Omental fat pad (tissue), 3 donors: ENCODE measurements at regions not wholly inside any gene's neighbourhood (a gene's known extent, or its start where the extent isn't known, plus 50 kb on each side); places are given as distances from the start of the nearest gene placed in this dataset.
"Not testable (repeated sequence)": the region's sequence is repeated elsewhere in the genome, so short reads cannot be mapped to it uniquely, and the experiment has no call there.

Experiments
- ATAC-seq: fragments of 150-250 bp; one replicate; pipeline ENCODE4 v1.9.1; 2016; ENCODE audit warnings: mild to moderate bottlenecking, moderate library complexity; ENCODE audit not compliant: low FRiP score
- DNase-seq: peaks from one replicate; pipeline ENCODE4 v3.0.0-alpha.2; 2019; ENCODE audit warnings: low spot score
- CTCF ChIP-seq, 3 donors: fragments of 450-650 bp; IDR thresholded peaks; one replicate each; pipeline ENCODE4 v1.5.1; 2016 to 2017; ENCODE audit warnings: antibody characterized with exemption in 3 of 3, mild to moderate bottlenecking in 3 of 3, moderate library complexity in 2 of 3

GRCh38 chr4:148643851-148644250, 201.6 kb upstream of the NR3C2 start:
- DNase-seq (no peak), ATAC-seq (no peak)
- TF ChIP-seq CTCF (IDR thresholded peaks at IDR 0.05) = no peak

DNA sequence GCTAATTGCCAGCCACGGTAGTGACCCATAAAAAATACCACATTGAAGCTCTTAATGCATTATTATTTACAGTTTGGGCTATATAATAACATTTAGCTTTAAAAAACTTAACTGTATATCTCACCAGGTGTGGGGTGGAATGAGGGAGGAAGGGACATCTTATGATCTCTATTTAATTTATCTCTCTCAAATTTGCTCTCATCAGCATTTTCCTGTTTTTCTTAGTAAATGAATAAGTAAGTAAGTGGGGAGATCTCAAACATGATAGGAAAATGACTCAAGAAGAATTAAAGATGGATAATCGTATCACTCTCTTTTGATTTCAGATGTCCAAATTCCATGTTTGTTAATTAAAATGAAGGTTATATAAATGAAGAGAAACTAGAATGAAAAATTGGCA, 200.7 kb upstream of the NR3C2 start:
- TF ChIP-seq CTCF (IDR thresholded peaks at IDR 0.05) = no peak
- ATAC-seq = no peak
- no peak for DNase-seq

DNA sequence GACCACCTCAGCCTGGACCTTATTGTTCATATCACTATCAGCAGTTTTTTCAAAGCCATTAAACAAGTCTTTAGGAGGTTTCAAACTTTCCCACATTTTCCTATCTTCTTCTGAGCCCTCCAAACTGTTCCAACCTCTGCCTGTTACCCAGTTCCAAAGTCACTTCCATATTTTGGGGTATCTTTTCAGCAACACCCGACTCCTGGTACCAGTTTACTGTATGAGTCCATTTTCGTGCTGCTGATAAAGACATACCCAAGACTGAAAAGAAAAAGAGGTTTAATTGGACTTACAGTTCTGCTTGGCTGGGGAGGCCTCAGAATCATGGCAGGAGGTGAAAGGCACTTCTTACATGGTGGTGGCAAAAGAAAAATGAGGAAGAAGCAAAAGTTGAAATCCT, 195.9 kb upstream of the NR3C2 start:
- DNase-seq, ATAC-seq: not testable (repeated sequence)

DNA sequence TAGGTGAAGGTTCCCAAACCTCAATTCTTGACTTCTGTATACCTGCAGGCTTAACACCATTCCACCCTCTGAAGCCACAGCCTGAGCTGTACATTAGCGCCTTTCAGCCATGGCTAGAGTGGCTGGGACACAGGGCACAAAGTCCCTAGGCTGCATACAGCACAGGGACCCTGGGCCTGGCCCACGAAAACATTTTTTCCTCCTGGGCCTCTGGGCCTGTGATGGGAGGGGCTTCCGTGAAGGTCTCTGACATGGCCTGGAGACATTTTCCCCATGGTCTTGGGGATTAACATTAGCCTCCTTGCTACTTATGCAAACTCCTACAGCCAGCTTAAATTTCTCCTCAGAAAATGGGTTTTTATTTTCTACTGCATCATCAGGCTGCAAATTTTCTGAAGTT, 195.2 kb upstream of the NR3C2 start:
- ATAC-seq, DNase-seq: not testable (repeated sequence)

GRCh38 chr4:148634476-148634875, 192.3 kb upstream of the NR3C2 start:
- no peak for TF ChIP-seq CTCF (IDR thresholded peaks at IDR 0.05)
- ATAC-seq (no peak), DNase-seq (no peak)

DNA sequence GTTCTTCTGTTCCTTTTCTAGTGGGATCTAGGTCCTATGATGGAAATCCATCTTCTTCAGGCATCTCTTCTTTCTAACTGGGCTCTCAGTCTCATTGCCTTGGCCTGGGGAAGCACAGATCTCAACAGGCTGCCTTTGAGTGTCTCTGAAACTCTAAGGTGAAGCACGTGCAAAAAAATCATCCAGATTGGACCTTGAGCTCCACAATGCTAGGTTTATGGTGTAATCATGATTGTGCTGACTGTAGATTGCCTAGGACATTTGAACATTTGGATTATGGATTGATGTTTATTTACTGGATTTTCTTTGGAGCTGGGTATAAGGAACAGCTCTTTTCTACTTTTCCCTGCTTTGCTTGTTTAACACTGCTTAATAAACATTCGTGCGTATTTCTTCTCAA, 191.5 kb upstream of the NR3C2 start:
- TF ChIP-seq CTCF (IDR thresholded peaks at IDR 0.05) = no peak
- ATAC-seq (no peak), DNase-seq (no peak)

GRCh38 chr4:148632476-148632875, 190.3 kb upstream of the NR3C2 start:
- DNase-seq (no peak), ATAC-seq (no peak)
- TF ChIP-seq CTCF (IDR thresholded peaks at IDR 0.05) = no peak

- no peak for TF ChIP-seq CTCF (IDR thresholded peaks at IDR 0.05)
- no peak for ATAC-seq
- DNase-seq = no peak
These were observed 187.8 kb upstream of the NR3C2 start for GRCh38 chr4:148630051-148630450.
